SU-DHL-6 (cell line): ENCODE measurements at regions not wholly inside any gene's neighbourhood (a gene's known extent, or its start where the extent isn't known, plus 50 kb on each side); places are given as distances from the start of the nearest gene placed in this dataset.

Experiments used
- H2AFZ ChIP-seq: fragments of 200-600 bp; sonication (generic); 2 replicates; pipeline ENCODE4 v1.6.1; 2014; ENCODE audit warnings: low read depth, mild to moderate bottlenecking, moderate library complexity, mixed read lengths, antibody characterized with exemption, low read length; ENCODE audit not compliant: severe bottlenecking
- H3F3A ChIP-seq: fragments of 200-600 bp; shearing (Covaris generic); 2 replicates; pipeline ENCODE4 v1.6.0; 2016; ENCODE audit warnings: antibody characterized with exemption, mild to moderate bottlenecking; ENCODE audit not compliant: insufficient read depth
- H3K27ac ChIP-seq: fragments of 200-600 bp; sonication (generic); 2 replicates; pipeline ENCODE4 v1.5.1; 2016; ENCODE audit warnings: low read depth, mild to moderate bottlenecking, low read length, moderate library complexity, mixed read lengths
- H3K27me3 ChIP-seq: fragments of 200-600 bp; sonication (generic), shearing (Covaris generic); 2 replicates; pipeline ENCODE4 v1.6.0; 2014; ENCODE audit warnings: mild to moderate bottlenecking, low read length
- H3K36me3 ChIP-seq: fragments of 200-600 bp; sonication (generic); 2 replicates; pipeline ENCODE4 v1.6.1; 2014; ENCODE audit warnings: mild to moderate bottlenecking, low read length, mixed read lengths
- H3K4me2 ChIP-seq: fragments of 300-600, 200-600 bp; shearing (Covaris generic), sonication (generic); 2 replicates; pipeline ENCODE4 v1.6.0; 2014; ENCODE audit warnings: low read length, low read depth, mild to moderate bottlenecking; ENCODE audit not compliant: poor library complexity, severe bottlenecking
- H3K4me3 ChIP-seq: fragments of 200-600 bp; sonication (generic); 2 replicates; pipeline ENCODE4 v1.5.1; 2014; ENCODE audit warnings: antibody characterized with exemption, low read length, mild to moderate bottlenecking, mixed read lengths; ENCODE audit not compliant: insufficient read depth, poor library complexity, severe bottlenecking
- H3K79me2 ChIP-seq: fragments of 200-600 bp; sonication (generic); 2 replicates; pipeline ENCODE4 v1.6.1; 2014; ENCODE audit warnings: mild to moderate bottlenecking, low read length, moderate library complexity; ENCODE audit not compliant: insufficient read depth
- H3K9ac ChIP-seq: fragments of 200-600 bp; sonication (generic); 2 replicates; pipeline ENCODE4 v1.7.0; 2014; ENCODE audit warnings: mild to moderate bottlenecking, low read length
- H3K9me2 ChIP-seq: fragments of 200-600 bp; sonication (generic); replicated peaks from 2 replicates; pipeline ENCODE4 v1.6.1; 2014; ENCODE audit warnings: low read length; ENCODE audit not compliant: insufficient read depth
- H3K9me3 ChIP-seq: fragments of 200-600 bp; sonication (generic); 2 replicates; pipeline ENCODE4 v1.6.1; 2014; ENCODE audit warnings: low read length, mixed read lengths; ENCODE audit not compliant: insufficient read depth
- H4K20me1 ChIP-seq: fragments of 200-600 bp; sonication (generic); 2 replicates; pipeline ENCODE4 v1.6.1; 2014; ENCODE audit warnings: low read depth, mild to moderate bottlenecking, antibody characterized with exemption, low read length, moderate library complexity, mixed read lengths
- CTCF ChIP-seq: fragments of 200-600 bp; sonication (generic); IDR thresholded peaks from one replicate; pipeline ENCODE4 v1.5.1; 2017; ENCODE audit warnings: antibody characterized with exemption, mild to moderate bottlenecking, low read length, moderate library complexity; ENCODE audit not compliant: insufficient read depth, poor library complexity, severe bottlenecking
- EZH2phosphoT487 ChIP-seq: fragments of 200-600 bp; sonication (generic), shearing (Covaris generic); conservative IDR thresholded peaks from 2 replicates; pipeline ENCODE4 v1.6.1; 2018; ENCODE audit warnings: mild to moderate bottlenecking, antibody characterized with exemption, low read length, moderate library complexity, mixed read lengths

- H3K4me2 ChIP-seq: no peak overlapping the region
- no peaks in the 10 kb centered on the region for H3K79me2 ChIP-seq
- no peaks in the 10 kb centered on the region for H3K27me3 ChIP-seq
- H4K20me1 ChIP-seq: no peaks in the 10 kb centered on the region
- no peak overlapping the region for H3K4me3 ChIP-seq
- TF ChIP-seq CTCF: no peak
- TF ChIP-seq EZH2phosphoT487: no peak
- no peak overlapping the region for H3K27ac ChIP-seq
- H3F3A ChIP-seq: no peaks in the 10 kb centered on the region
- no peaks in the 10 kb centered on the region for H3K36me3 ChIP-seq
- no peak overlapping the region for H3K9ac ChIP-seq
- no peak overlapping the region for H2AFZ ChIP-seq
- no peaks in the 10 kb centered on the region for H3K9me2 ChIP-seq
- H3K9me3 ChIP-seq: no peaks in the 10 kb centered on the region
Measured at GRCh38 chr1:99533909-99534637, 111.8 kb upstream of the PALMD start.

GRCh38 chr1:99534638-99534930 is 111.3 kb upstream of the PALMD start:
- no peaks in the 10 kb centered on the region for H3K79me2 ChIP-seq
- no peaks in the 10 kb centered on the region for H3K9me3 ChIP-seq
- no peaks in the 10 kb centered on the region for H3F3A ChIP-seq
- no peak overlapping the region for H3K9ac ChIP-seq
- H3K27ac ChIP-seq: no peak overlapping the region
- H3K36me3 ChIP-seq: no peaks in the 10 kb centered on the region
- no peak overlapping the region for H3K4me2 ChIP-seq
- no peak overlapping the region for H3K4me3 ChIP-seq
- no peaks in the 10 kb centered on the region for H4K20me1 ChIP-seq
- no peak overlapping the region for H2AFZ ChIP-seq
- no peaks in the 10 kb centered on the region for H3K27me3 ChIP-seq
- H3K9me2 ChIP-seq: no peaks in the 10 kb centered on the region
- TF ChIP-seq CTCF: no peak
- TF ChIP-seq EZH2phosphoT487: no peak

- Histone ChIP-seq H2AFZ (no peak overlapping the region), H3K27ac (no peak overlapping the region)
Measured at GRCh38 chr1:99535470-99536164, 110.3 kb upstream of the PALMD start.

More at GRCh38 chr1:99535470-99536164, 110.3 kb upstream of the PALMD start:
- H3K9me2 ChIP-seq: no peaks in the 10 kb centered on the region
- no peak overlapping the region for H3K4me2 ChIP-seq
- H4K20me1 ChIP-seq: no peaks in the 10 kb centered on the region
- H3F3A ChIP-seq: no peaks in the 10 kb centered on the region
- no peak overlapping the region for H3K9ac ChIP-seq
- H3K27me3 ChIP-seq: no peaks in the 10 kb centered on the region
- H3K4me3 ChIP-seq: no peak overlapping the region
- H3K9me3 ChIP-seq: no peaks in the 10 kb centered on the region
- TF ChIP-seq EZH2phosphoT487: no peak
- no peak for TF ChIP-seq CTCF
- H3K36me3 ChIP-seq: no peaks in the 10 kb centered on the region
- no peaks in the 10 kb centered on the region for H3K79me2 ChIP-seq
